Testis (tissue), 2 donors: ENCODE measurements at regions not wholly inside any gene's neighbourhood (a gene's known extent, or its start where the extent isn't known, plus 50 kb on each side); places are given as distances from the start of the nearest gene placed in this dataset.

Experiments used
- DNase-seq: peaks from one replicate; pipeline ENCODE4 v3.0.0-alpha.2; 2019
- H3K27ac ChIP-seq, 2 donors: fragments of 200-600 bp; sonication (generic); one replicate each; pipeline ENCODE4 v1.5.1; 2019
- H3K27me3 ChIP-seq: fragments of 200-600 bp; sonication (generic); one replicate; pipeline ENCODE4 v1.5.1; 2019
- H3K36me3 ChIP-seq: fragments of 200-600 bp; sonication (generic); one replicate; pipeline ENCODE4 v1.5.1; 2017; ENCODE audit warnings: low read depth; ENCODE audit errors: missing control alignments
- H3K4me1 ChIP-seq: fragments of 200-600 bp; sonication (generic); one replicate; pipeline ENCODE4 v1.5.1; 2019
- H3K4me3 ChIP-seq, 2 donors: fragments of 200-600 bp; sonication (generic); one replicate each; pipeline ENCODE4 v1.5.1; 2017 to 2019
- H3K9me3 ChIP-seq: fragments of 200-600 bp; sonication (generic); one replicate; pipeline ENCODE4 v1.5.1; 2017
- CTCF ChIP-seq, 3 experiments: fragments of 450-650 bp in 2 of 3; fragments of 200-600 bp in 1 of 3; sonication (generic) in 1 of 3; IDR thresholded peaks; one replicate each; pipeline ENCODE4 v1.5.1; 2016 to 2019; ENCODE audit warnings: antibody characterized with exemption in 3 of 3, mild to moderate bottlenecking in 2 of 3, moderate library complexity in 1 of 3
- POLR2A ChIP-seq: fragments of 450-650 bp; IDR thresholded peaks from one replicate; pipeline ENCODE4 v1.6.1; 2017; ENCODE audit warnings: antibody characterized with exemption, mild to moderate bottlenecking, moderate library complexity
- WGBS, 2 donors: methylation state at CpG; one replicate each; pipeline ENCODE4 v1.1.5; 2018; 5-methylcytosine and 5-hydroxymethylcytosine counted together
- intact Hi-C: fragments of 100-400 bp; cut with DNase I; formaldehyde crosslinking; loops from one replicate; pipeline ENCODE4 v1.15.1; 2023; ENCODE audit warnings: low total_unique reads

- no peak overlapping the region for H3K27ac ChIP-seq
- intact Hi-C loops: no loop called here
- no peaks in the 10 kb centered on the region for H3K27me3 ChIP-seq
- no peaks in the 10 kb centered on the region for H3K9me3 ChIP-seq
- no peaks in the 10 kb centered on the region for H3K4me1 ChIP-seq
- no peaks in the 10 kb centered on the region for H3K36me3 ChIP-seq
- no peak for TF ChIP-seq CTCF (IDR thresholded peaks at IDR 0.05)
- no peak for TF ChIP-seq POLR2A
- WGBS, 2 donors: 83 to 84% methylated on average over 10 of the region's 10 CpGs
- no peak overlapping the region for H3K4me3 ChIP-seq
- DNase-seq: no peak
These were observed 246.3 kb downstream of the IRX2 start for GRCh38 chr5:2505217-2505616.

DNA sequence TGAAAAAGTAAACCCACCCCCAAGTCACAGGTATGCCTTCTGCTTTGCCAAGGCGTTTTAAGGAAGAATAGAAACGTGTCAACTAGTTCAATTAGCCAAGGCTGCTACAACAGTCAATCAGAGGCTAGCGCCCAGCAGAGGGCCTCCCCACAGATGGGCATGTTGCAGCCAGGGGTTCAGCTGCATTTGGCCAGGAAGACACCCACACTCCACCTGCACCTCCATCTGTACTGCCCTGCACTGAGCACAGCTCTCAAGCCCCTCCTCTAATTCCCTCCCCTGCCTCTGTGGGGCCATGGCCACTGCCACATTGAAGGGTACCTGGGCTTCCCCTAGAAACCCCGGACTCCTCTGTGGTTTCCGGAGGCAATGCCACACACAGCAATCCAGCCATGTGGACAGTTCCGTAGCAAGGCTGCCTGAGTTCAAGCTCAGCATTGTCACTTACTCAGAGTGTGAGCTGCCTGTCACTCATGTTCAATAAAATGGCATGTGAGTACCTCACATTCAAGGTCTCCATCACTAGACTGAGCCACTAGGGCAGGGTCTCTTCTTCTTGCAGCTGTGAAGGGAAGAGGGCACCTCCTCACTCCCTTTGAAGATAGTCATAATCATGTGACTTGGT, 248.4 kb downstream of the IRX2 start:
- Histone ChIP-seq H3K36me3 (no peaks in the 10 kb centered on the region), H3K9me3 (no peaks in the 10 kb centered on the region), H3K4me3 (no peak overlapping the region), H3K4me1 (no peaks in the 10 kb centered on the region), H3K27ac (no peak overlapping the region), H3K27me3 (no peaks in the 10 kb centered on the region)
- DNase-seq: no peak
- intact Hi-C loops: no loop called here
- TF ChIP-seq CTCF (IDR thresholded peaks at IDR 0.05) (no peak), POLR2A (no peak)
- 79 to 80% methylated on average over 5 to 6 of the region's 6 CpGs for WGBS, 2 donors

- no peaks in the 10 kb centered on the region for H3K9me3 ChIP-seq
- H3K27me3 ChIP-seq: no peaks in the 10 kb centered on the region
- no peaks in the 10 kb centered on the region for H3K36me3 ChIP-seq
- no peak overlapping the region for H3K4me3 ChIP-seq
- intact Hi-C loops: no loop called here
- no peak overlapping the region for H3K27ac ChIP-seq
- H3K4me1 ChIP-seq: no peaks in the 10 kb centered on the region
- TF ChIP-seq POLR2A (no peak), CTCF (IDR thresholded peaks at IDR 0.05) (no peak)
- no peak for DNase-seq
These were observed 251.6 kb downstream of the IRX2 start for GRCh38 chr5:2499917-2500316.

DNA sequence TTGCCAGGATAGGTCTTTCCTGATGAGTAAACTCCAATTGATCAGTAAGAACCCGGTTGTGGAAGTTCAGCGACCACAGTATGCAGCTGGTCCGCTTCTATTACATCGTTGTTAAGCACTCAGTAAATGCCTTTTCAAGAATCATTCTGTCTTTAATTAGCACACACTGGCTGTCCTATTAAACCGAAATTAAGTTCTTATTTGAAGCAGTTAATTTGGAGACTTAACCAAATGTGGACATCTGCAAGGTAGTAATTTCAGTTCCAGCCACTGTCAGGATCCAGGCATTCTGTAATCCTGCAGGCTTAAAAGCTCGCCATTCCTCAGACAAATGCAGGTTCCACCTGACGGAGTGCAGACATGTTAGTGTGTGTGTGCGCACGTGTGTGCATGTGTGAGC, 254.6 kb downstream of the IRX2 start:
- no peak overlapping the region for H3K27ac ChIP-seq
- no peak overlapping the region for H3K4me3 ChIP-seq
- TF ChIP-seq POLR2A (no peak), CTCF (IDR thresholded peaks at IDR 0.05) (no peak)
- H3K4me1 ChIP-seq: no peaks in the 10 kb centered on the region
- no peaks in the 10 kb centered on the region for H3K36me3 ChIP-seq
- no peaks in the 10 kb centered on the region for H3K27me3 ChIP-seq
- WGBS, 2 donors: 87 to 88% methylated on average over 9 of the region's 9 CpGs
- no peak for DNase-seq
- no peaks in the 10 kb centered on the region for H3K9me3 ChIP-seq
- intact Hi-C loops: no loop called here

GRCh38 chr5:2496126-2496525, 255.4 kb downstream of the IRX2 start:
- no peaks in the 10 kb centered on the region for H3K9me3 ChIP-seq
- no peak for DNase-seq

More at GRCh38 chr5:2496126-2496525, 255.4 kb downstream of the IRX2 start:
- no peak overlapping the region for H3K27ac ChIP-seq
- no peaks in the 10 kb centered on the region for H3K27me3 ChIP-seq
- no peaks in the 10 kb centered on the region for H3K4me1 ChIP-seq
- no peak overlapping the region for H3K4me3 ChIP-seq
- TF ChIP-seq POLR2A (no peak), CTCF (IDR thresholded peaks at IDR 0.05) (no peak)
- WGBS, 2 donors: 85 to 92% methylated on average over 9 of the region's 9 CpGs
- intact Hi-C loops: no loop called here
- no peaks in the 10 kb centered on the region for H3K36me3 ChIP-seq
